ENCODE measurements at regions not wholly inside any gene's neighbourhood (a gene's known extent, or its start where the extent isn't known, plus 50 kb on each side); places are given as distances from the start of the nearest gene placed in this dataset.

DNA sequence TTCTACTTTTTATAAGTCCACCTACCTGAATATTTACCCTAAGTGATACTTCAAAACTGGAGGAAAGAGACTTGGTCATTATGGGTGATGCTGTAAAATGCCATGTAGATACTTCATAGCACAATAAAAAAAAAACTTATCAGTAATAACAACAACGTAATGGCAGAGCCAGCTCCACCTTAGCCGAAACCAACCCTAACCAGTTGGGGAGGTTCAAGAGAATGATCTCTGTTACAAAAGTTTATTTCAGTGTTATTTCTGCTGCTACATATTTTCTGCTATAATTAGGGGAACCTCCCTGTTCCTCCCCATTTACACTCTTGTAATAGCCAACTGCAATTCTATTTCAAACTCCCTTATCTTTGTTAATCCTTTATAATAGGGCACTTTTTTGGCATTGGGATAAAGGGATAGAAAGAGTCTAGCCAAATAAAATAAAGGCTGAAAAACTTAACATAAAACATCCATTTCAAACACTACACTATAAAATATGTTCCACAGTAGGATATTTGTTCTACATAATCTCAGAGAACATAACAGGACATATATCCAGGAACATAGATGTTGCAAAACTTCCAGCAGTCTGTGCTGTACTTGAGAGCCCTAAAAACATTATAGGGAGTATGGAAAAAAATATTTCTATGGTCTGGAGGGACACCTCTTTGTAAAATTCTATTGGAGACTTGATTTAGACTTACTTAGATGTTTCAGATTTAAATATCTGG, 138.7 kb upstream of the POF1B start:
- DNase-seq, result no peak

DNA sequence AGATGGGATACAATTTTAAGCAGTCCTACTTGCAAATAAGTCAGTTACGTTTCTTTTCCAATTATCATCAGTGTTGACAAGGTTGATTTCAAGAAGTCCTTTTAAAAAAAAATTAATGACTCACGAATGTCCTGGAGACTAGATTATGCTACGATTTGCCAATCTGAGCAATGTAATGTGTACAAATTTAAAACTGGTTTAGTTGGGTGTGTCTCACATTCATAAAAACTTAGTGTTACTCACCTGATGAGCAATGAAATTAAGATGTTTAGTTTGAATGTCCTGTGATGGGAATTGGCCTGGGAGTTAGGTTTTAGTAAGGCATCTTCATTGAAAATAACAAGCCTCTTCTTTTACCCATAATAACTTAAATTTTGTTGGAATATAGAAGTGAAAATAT, 136.7 kb upstream of the POF1B start:
- DNase-seq, result no peak

DNA sequence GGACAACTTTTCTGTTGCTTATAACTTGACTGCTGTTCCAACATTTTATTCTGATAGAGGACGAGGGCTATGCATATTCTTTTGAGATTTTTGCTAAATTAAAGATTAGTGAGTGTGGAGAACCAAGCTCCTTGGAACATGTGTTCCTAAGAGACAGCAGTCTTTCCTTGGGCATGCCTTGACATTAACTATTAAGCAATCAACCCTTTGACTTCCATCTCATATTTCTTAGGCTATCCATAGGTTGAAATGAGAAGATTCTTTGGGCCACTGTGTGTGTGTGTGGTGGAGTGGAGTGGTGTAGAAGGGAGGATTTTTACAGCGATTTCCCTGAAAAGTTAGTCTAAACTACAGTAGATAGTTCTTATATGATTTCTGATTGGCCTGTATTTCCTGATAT, 127.4 kb upstream of the POF1B start:
- DNase-seq, result no peak

DNA sequence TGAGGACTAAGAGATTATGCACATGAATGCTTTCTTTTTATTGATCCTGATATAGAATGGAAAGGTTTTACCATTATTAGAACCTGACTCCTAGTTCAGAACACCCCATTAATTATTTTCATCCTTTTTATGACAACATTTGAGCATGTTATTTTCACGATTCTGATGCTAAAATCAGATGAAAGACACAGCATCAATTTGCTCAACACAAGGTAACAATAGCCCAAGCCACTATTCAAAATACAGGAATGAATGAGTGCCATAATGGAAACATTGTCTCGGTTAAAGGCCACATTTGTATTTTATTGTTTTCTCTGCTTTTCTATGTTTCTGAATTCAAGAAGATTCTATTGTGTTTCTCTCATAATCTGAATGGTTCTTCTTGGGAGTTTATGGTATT, 126.3 kb upstream of the POF1B start:
- DNase-seq, result no peak

DNA sequence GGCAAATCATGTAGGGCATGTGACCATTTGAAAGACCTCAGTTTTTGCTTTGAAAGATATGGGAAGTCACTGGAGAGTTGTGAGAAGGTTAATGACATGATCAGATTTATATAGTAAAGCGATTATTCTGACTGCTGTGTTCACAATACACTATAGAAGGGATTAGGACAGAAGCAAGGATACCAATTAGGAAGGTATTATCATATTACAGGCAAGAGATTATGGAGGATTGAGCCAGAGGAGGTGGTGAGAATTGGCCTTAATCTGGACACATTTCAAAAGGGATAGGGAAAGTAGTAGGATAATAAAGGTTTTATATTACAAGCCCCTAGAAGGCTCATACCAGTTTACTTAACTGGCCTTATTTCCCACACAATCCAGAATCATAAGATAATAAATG, 124.9 kb upstream of the POF1B start:
- no peak for DNase-seq

DNA sequence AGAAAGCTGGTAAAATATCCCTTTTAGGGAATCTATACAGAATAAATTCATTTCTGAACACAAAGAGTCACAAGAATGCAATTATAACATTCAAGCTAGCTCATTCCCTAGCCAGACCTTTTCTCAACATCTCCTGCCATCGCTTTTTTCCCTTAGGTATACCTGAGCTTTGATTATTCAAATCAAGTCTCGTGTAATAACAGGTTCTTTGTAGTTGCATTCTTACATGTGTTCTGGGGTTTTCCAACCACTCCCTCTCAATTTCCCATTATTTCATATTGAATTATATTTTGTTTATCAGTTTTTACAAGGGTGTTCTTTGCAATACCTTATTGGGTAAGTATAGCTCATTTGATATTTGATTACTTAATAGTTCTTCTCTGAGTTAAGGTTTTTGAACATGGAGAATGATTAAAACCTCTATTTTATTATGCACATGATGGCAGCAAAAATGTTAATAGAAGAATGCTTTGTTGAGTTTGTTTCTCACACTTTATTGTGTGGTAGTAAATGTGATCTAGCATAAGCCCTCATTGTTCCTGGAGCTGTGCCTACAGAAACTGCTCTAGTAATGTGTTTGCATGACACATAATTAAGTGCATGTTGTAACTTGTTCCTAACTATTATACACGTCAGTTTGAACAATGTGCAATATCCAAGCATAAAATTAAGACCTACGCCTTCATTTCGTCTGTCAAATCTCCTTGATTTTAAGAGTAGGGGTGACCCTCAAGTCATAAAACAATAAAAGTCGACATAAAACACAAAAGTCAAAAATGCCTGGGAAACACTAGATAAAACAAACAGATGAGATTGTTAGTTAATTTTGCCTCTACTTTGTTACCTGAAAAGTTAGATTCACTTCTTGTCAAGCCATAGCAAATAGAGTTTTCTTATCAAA, 124.0 kb upstream of the POF1B start:
- DNase-seq, result no peak

DNA sequence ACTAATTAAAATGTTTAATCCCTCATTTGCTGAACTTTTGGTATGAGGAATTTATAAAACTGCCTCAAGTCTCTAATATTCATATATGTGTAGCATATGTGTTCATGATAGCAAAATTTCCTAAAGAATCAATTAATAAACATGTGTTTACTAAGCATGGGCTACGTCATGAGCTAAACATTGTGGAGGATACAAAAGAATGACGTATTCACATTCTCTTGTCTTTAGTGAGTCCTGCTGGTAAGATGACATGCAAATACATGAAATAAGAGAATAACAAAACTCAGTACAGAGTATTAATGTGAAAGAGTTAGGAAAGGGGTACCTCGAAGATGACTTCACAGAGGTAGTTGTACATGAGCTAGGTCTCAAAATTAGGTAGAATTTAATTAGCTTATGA, 121.9 kb upstream of the POF1B start:
- DNase-seq, result no peak

DNA sequence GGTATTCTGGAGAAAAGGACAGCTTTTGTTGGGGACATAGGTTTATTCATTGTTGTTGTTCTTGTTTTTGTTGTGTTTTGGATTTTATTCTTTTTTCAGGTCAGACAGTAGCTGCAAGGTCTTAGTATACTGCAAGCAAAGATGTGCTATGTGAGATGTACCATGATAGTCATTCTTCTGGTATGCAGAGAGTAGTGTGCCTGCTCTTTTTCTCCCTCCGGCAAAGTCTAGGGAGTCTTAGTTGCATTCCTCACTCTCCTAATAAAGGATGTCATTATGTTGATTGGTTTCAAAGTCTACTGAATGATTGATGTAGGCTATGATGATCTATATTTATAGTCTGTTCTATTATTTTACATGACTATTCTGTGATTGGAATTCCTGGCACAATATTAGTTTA, 119.9 kb upstream of the POF1B start:
- DNase-seq, result no peak

DNA sequence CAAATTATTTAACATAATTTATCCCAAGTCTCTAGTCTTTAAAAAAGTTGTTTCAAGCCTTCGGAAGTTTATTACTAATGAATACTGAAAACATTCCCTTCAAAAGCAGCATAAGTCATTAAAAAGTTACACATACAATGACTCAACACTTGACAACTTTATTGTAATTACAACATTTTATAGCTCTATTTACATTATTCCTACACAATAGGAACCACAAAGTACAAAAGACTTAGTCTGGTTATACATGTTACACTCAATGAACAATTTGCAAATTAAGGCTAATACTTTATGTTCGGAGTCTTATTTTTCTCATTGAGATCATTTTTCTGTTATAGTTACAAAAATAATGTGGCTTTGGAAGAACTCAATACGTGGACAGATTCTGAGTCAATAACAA, 114.4 kb upstream of the POF1B start:
- DNase-seq, result no peak

DNA sequence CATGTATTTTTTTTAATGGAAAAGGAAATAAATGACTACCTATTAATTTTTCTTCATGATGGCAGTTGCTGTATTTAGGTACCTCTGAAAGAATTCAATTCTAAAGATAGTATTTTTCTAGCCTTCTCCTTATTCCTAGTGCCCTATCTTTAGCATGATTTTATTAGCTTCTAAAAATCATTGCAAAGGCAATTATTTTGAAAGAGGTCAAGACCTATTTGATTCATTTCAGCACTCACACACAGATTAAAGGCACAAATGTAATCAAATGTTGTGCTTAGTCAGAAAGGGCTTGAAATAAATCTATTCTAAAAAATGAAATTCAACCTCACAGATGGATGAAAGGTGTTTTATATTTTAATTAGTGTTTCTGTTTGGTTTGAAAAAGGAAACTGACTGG, 74.8 kb upstream of the POF1B start:
- DNase-seq, result no peak

DNA sequence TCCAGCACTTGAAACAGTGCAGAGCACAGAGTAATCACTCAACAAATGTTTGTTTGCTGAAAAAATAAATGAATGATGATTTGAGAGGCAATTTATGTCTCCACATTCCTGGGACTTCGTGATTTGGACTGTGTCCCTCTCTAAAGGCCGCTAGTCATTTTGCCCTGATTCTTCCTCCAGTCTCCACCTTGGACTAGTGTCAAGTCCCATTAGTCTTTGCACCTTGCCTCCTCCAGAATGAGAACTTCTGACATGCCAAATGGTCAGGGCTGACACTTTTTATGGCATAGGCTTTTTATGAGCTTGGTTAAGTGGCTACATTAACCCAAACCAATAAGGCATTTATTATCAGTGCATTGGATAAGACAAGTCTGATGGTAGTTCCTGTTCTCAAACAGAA, 65.1 kb upstream of the POF1B start:
- DNase-seq, result no peak
